Adrenal gland (tissue), 9 donors: ENCODE measurements at regions not wholly inside any gene's neighbourhood (a gene's known extent, or its start where the extent isn't known, plus 50 kb on each side); places are given as distances from the start of the nearest gene placed in this dataset.

Source experiments
- DNase-seq, 7 donors: peaks; one replicate each; pipeline ENCODE4 v3.0.0-alpha.2; 2019 to 2020
- H3K27ac ChIP-seq, 5 donors: fragments of 200-600 bp; sonication (generic) in 4 of 5; 1 replicate in 3 of 5; 2 replicates in 2 of 5; pipeline versions ENCODE4 v1.5.1 to v1.8.0; 2016 to 2020; ENCODE audit warnings: mild to moderate bottlenecking in 1 of 5
- H3K27me3 ChIP-seq: fragments of 200-600 bp; 2 replicates; pipeline ENCODE4 v1.8.0; 2021
- H3K36me3 ChIP-seq, 2 donors: fragments of 200-600 bp; replicated peaks in 1 of 2; 1 replicate in 1 of 2; 2 replicates in 1 of 2; pipeline versions ENCODE4 v1.5.1 to v1.8.0; 2018 to 2022
- H3K4me1 ChIP-seq, 2 donors: fragments of 200-600 bp; replicated peaks in 1 of 2; 1 replicate in 1 of 2; 2 replicates in 1 of 2; pipeline versions ENCODE4 v1.5.1 to v1.8.0; 2018 to 2021
- H3K4me3 ChIP-seq, 4 donors: fragments of 200-600 bp; sonication (generic) in 3 of 4; one replicate each; pipeline ENCODE4 v1.5.1; 2016 to 2018
- H3K9me3 ChIP-seq, 3 donors: fragments of 200-600 bp; sonication (generic) in 1 of 3; replicated peaks in 1 of 3; 1 replicate in 2 of 3; 2 replicates in 1 of 3; pipeline versions ENCODE4 v1.5.1 to v1.8.0; 2016 to 2021
- CTCF ChIP-seq, 6 experiments: fragments of 450-650 bp in 4 of 6; fragments of 200-600 bp in 2 of 6; sonication (generic) in 1 of 6; IDR thresholded peaks; 1 replicate in 5 of 6; 2 replicates in 1 of 6; pipeline versions ENCODE4 v1.5.1 to v1.8.0; 2016 to 2021; ENCODE audit warnings: antibody characterized with exemption in 6 of 6, mild to moderate bottlenecking in 2 of 6, moderate library complexity in 1 of 6
- POLR2A ChIP-seq, 2 donors: fragments of 450-650 bp; IDR thresholded peaks; one replicate each; pipeline ENCODE4 v1.6.1; 2017; ENCODE audit warnings: antibody characterized with exemption in 2 of 2, mild to moderate bottlenecking in 2 of 2, moderate library complexity in 1 of 2
- WGBS, 4 donors: extraction: QIAGEN DNeasy Blood & Tissue Kit in 2 of 4; methylation state at CpG; one replicate each; pipeline versions ENCODE4 v1.1.5 to v1.1.7; 2013 to 2017; 5-methylcytosine and 5-hydroxymethylcytosine counted together
- intact Hi-C, 2 donors: fragments of 100-400 bp; cut with DNase I; formaldehyde crosslinking; loops; one replicate each; pipeline versions ENCODE4 v1.14.1 to v1.15.0; 2022 to 2023
- donor health status: healthy with polysubstance abuse.
- donor health status: Bipolar disorder and iron deficiency.
- donor health status: DM: yes; HTN: yes; CAD: no.
- donor health status: DM: no; HTN: no; CAD: no.
- donor health status: DM: no; HTN: no; CAD: no.

GRCh38 chr15:100781961-100782530 lies 97.6 kb upstream of the ALDH1A3 start:
- 69 to 85% (median 82%) methylated on average over 4 to 7 of the region's 7 CpGs for WGBS, 4 donors
- H3K9me3 ChIP-seq = no peaks in the 10 kb centered on the region
- H3K36me3 ChIP-seq = no peaks in the 10 kb centered on the region
- no peaks in the 10 kb centered on the region for H3K27me3 ChIP-seq
- TF ChIP-seq POLR2A (IDR thresholded peaks at IDR 0.05) (no peak), CTCF (IDR thresholded peaks at IDR 0.05) (no peak)
- peak in 2 of 7 donors; percentile 4 to 12 for DNase-seq
- no peak overlapping the region for H3K27ac ChIP-seq
- H3K4me1 ChIP-seq = no peaks in the 10 kb centered on the region
- intact Hi-C loops = no loop called here
- no peak overlapping the region for H3K4me3 ChIP-seq

GRCh38 chr15:100783291-100783690 lies 96.3 kb upstream of the ALDH1A3 start:
- H3K4me3 ChIP-seq = no peak overlapping the region
- peak in 2 of 7 donors; percentile 1 to 4 for DNase-seq
- intact Hi-C loops = no loop called here
- H3K27me3 ChIP-seq = no peaks in the 10 kb centered on the region
- no peak overlapping the region for H3K27ac ChIP-seq
- no peaks in the 10 kb centered on the region for H3K4me1 ChIP-seq
- H3K9me3 ChIP-seq = no peaks in the 10 kb centered on the region
- TF ChIP-seq POLR2A (IDR thresholded peaks at IDR 0.05) (no peak), CTCF (IDR thresholded peaks at IDR 0.05) (no peak)
- H3K36me3 ChIP-seq = no peaks in the 10 kb centered on the region
- 77 to 85% (median 80%) methylated on average over 6 to 7 of the region's 7 CpGs for WGBS, 4 donors

- no peak for TF ChIP-seq POLR2A (IDR thresholded peaks at IDR 0.05)
- Histone ChIP-seq H3K9me3 (no peaks in the 10 kb centered on the region), H3K4me1 (no peaks in the 10 kb centered on the region), H3K27me3 (no peaks in the 10 kb centered on the region), H3K4me3 (no peak overlapping the region), H3K36me3 (no peaks in the 10 kb centered on the region), H3K27ac (no peak overlapping the region)
- DNase-seq = peak in 3 of 7 donors; percentile 6 to 33 (median 8)
- intact Hi-C loops = no loop called here
- 71 to 84% (median 80%) methylated on average over 14 to 17 of the region's 17 CpGs for WGBS, 4 donors
Measured at GRCh38 chr15:100783760-100784492, 95.7 kb upstream of the ALDH1A3 start.

GRCh38 chr15:100784493-100785180 lies 95.0 kb upstream of the ALDH1A3 start:
- Histone ChIP-seq H3K27ac (no peak overlapping the region), H3K27me3 (no peaks in the 10 kb centered on the region), H3K36me3 (no peaks in the 10 kb centered on the region), H3K4me1 (no peaks in the 10 kb centered on the region), H3K4me3 (no peak overlapping the region), H3K9me3 (no peaks in the 10 kb centered on the region)
- TF ChIP-seq CTCF (IDR thresholded peaks at IDR 0.05) (no peak), POLR2A (IDR thresholded peaks at IDR 0.05) (no peak)
- intact Hi-C loops = no loop called here
- no peak for DNase-seq
- 76 to 81% (median 78%) methylated on average over 9 to 10 of the region's 10 CpGs for WGBS, 4 donors
